ENCODE measurements at regions not wholly inside any gene's neighbourhood (a gene's known extent, or its start where the extent isn't known, plus 50 kb on each side); places are given as distances from the start of the nearest gene placed in this dataset.
"Not testable (repeated sequence)": the region's sequence is repeated elsewhere in the genome, so short reads cannot be mapped to it uniquely, and the experiment has no call there.

DNA sequence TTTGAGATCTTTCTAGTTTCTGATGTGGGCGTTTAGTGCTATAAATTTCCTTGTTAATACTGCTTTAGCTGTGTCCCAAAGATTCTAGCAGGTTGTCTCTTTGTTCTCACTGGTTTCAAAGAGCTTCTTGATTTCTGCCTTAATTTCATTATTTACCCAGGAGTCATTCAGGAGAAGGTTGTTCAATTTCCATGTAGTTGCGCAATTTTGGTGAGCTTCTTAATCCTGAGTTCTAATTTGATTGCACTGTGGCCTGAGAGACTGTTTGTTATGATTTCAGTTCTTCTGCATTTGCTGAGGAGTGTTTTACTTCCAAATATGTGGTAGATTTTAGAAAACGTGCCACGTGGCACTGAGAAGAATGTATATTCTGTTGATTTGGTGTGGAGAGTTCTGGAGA lies 254.6 kb downstream of the ADGRL2 start:
- H3K9me3 Mint-ChIP-seq; intact Hi-C loops (cut with micrococcal nuclease); H3K27ac Mint-ChIP-seq; H3K4me3 Mint-ChIP-seq (ENCODE audit: low read depth); DNase-seq (ENCODE audit: low spot score); H3K4me1 Mint-ChIP-seq (ENCODE audit: low read depth); H3K27me3 Mint-ChIP-seq (ENCODE audit: low read depth); H3K36me3 Mint-ChIP-seq (ENCODE audit: low read depth): not testable (repeated sequence)

DNA sequence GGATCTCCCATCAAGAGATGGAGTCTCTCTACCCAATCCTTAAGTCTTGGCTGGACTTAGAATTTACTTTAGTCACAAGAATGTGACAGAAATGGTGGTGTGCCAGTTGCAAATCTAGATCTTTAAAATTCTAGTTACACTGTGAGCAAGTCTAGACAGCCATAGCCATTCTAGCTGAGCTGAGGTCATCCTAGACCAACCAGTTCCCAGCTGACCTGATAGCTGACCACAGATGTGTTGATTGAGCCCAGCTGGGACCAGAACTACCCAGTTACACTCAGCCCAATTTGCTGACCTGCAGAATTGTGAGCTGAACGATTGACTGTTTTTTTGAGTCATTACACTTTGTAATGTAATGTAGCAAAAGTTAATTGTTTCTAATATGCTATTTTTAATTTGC lies 251.8 kb downstream of the ADGRL2 start:
- intact Hi-C loops (cut with micrococcal nuclease) = no loop called here

GRCh38 chr1:82048596-82048995 lies 247.9 kb downstream of the ADGRL2 start:
- Mint-ChIP-seq H3K4me3 (ENCODE audit: low read depth) (no peak overlapping the region), H3K9me3 (no peaks in the 10 kb centered on the region), H3K27me3 (ENCODE audit: low read depth) (no peaks in the 10 kb centered on the region), H3K27ac (no peak overlapping the region), H3K36me3 (ENCODE audit: low read depth) (no peaks in the 10 kb centered on the region), H3K4me1 (ENCODE audit: low read depth) (no peaks in the 10 kb centered on the region)
- DNase-seq (ENCODE audit: low spot score) = no peak
- intact Hi-C loops (cut with micrococcal nuclease) = no loop called here

More for the DNA sequence above, 251.8 kb downstream of the ADGRL2 start:
- H3K27ac Mint-ChIP-seq = no peak overlapping the region
- no peak overlapping the region for H3K4me3 Mint-ChIP-seq (ENCODE audit: low read depth)
- no peaks in the 10 kb centered on the region for H3K27me3 Mint-ChIP-seq (ENCODE audit: low read depth)
- H3K4me1 Mint-ChIP-seq (ENCODE audit: low read depth) = no peaks in the 10 kb centered on the region
- no peaks in the 10 kb centered on the region for H3K9me3 Mint-ChIP-seq
- DNase-seq (ENCODE audit: low spot score) = no peak
- no peaks in the 10 kb centered on the region for H3K36me3 Mint-ChIP-seq (ENCODE audit: low read depth)

DNA sequence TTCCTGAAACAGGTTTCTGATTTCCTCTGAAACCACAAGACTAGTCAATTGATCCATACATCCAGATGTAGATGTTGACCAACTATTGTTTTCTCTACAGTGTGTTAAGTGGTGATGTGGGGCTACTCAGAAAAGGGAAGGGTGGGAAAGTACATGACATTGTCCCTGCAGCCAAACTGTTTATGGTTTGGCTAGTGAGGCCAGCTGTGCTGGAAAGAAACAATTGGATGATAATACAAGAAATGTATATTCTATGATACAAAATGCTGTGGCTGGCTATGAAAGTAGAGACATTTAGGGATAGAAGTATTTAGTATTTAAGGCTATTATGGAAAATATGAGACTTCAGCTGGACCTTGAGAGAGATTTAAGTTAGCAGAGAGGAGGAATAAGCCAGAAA lies 244.5 kb downstream of the ADGRL2 start:
- no peaks in the 10 kb centered on the region for H3K36me3 Mint-ChIP-seq (ENCODE audit: low read depth)

GRCh38 chr1:82044536-82044935 lies 243.8 kb downstream of the ADGRL2 start:
- H3K4me1 Mint-ChIP-seq (ENCODE audit: low read depth) = no peaks in the 10 kb centered on the region
- H3K27me3 Mint-ChIP-seq (ENCODE audit: low read depth) = no peaks in the 10 kb centered on the region
- intact Hi-C loops (cut with micrococcal nuclease) = no loop called here
- H3K27ac Mint-ChIP-seq = no peak overlapping the region
- no peaks in the 10 kb centered on the region for H3K9me3 Mint-ChIP-seq
- H3K4me3 Mint-ChIP-seq (ENCODE audit: low read depth) = no peak overlapping the region
- no peak for DNase-seq (ENCODE audit: low spot score)
- no peaks in the 10 kb centered on the region for H3K36me3 Mint-ChIP-seq (ENCODE audit: low read depth)

More for the DNA sequence above, 244.5 kb downstream of the ADGRL2 start:
- H3K9me3 Mint-ChIP-seq = no peaks in the 10 kb centered on the region
- no peaks in the 10 kb centered on the region for H3K4me1 Mint-ChIP-seq (ENCODE audit: low read depth)
- H3K4me3 Mint-ChIP-seq (ENCODE audit: low read depth) = no peak overlapping the region
- no peaks in the 10 kb centered on the region for H3K27me3 Mint-ChIP-seq (ENCODE audit: low read depth)
- intact Hi-C loops (cut with micrococcal nuclease) = no loop called here
- H3K27ac Mint-ChIP-seq = no peak overlapping the region
- DNase-seq (ENCODE audit: low spot score) = no peak

DNA sequence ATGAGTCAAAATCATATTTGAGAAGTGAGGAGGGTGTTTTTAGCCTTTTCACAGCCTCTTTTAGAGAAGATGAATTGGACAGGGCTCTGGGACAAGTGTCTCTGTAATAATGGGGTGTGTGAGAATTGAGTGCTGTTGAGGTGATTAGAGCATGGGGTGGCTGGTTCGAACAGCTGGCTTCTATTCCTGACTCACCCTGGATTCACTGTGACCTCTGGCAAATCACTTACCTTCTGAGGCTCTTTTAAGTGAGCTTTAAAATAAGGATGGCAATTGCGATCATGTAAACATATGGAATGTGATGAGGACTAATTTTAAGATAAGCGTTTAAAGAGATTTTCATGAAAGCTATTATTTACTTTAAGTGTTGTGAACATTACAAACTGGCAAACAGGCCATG lies 243.4 kb downstream of the ADGRL2 start:
- H3K27ac Mint-ChIP-seq = no peak overlapping the region
- no peaks in the 10 kb centered on the region for H3K4me1 Mint-ChIP-seq (ENCODE audit: low read depth)
- H3K9me3 Mint-ChIP-seq = no peaks in the 10 kb centered on the region
- intact Hi-C loops (cut with micrococcal nuclease) = no loop called here
- no peaks in the 10 kb centered on the region for H3K27me3 Mint-ChIP-seq (ENCODE audit: low read depth)
- H3K4me3 Mint-ChIP-seq (ENCODE audit: low read depth) = no peak overlapping the region
- DNase-seq (ENCODE audit: low spot score) = no peak
- no peaks in the 10 kb centered on the region for H3K36me3 Mint-ChIP-seq (ENCODE audit: low read depth)

DNA sequence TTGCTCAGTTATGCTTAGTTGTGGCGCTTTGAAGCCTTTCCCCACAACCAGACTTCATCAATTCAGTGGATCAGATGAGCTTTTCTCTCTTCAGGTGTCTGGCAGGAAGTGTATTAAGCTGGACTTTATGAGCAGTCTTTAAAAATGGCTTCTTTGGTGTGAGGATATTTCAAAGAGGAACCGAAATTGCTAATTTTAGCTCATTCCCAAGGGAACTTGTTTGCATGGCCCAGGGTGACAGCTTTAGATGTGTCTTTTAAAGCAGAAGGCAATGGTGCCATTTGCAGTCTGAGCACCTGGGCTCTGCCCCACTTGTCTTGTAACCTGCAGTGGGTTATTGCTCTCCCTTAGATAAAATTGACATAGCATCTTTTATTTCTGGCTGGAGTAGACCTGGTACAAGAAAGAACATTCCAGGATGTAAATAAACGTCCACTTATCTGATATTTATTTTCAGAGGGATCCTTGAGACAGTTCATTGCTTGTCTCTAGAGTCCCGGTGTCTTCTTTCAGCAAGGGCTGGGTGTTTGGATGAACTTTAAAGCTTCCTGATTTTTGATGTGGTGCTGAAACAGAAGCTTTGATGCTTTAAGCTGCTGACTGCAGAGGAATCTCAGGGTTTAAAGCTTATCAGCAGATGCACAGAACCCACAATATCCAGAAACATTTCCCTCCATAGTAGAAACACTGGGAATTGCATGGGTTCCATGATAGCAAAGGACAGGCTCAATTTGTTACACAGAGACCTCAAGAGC lies 241.7 kb downstream of the ADGRL2 start:
- no peaks in the 10 kb centered on the region for H3K36me3 Mint-ChIP-seq (ENCODE audit: low read depth)
- no peak overlapping the region for H3K4me3 Mint-ChIP-seq (ENCODE audit: low read depth)
- DNase-seq (ENCODE audit: low spot score) = no peak
- H3K4me1 Mint-ChIP-seq (ENCODE audit: low read depth) = no peaks in the 10 kb centered on the region
- no peak overlapping the region for H3K27ac Mint-ChIP-seq
- H3K9me3 Mint-ChIP-seq = no peaks in the 10 kb centered on the region
- H3K27me3 Mint-ChIP-seq (ENCODE audit: low read depth) = no peaks in the 10 kb centered on the region
- intact Hi-C loops (cut with micrococcal nuclease) = no loop called here

All from activated T-helper 2 cell treated with anti-CD3 and anti-CD28 coated beads, Interferon-gamma antibody, Interleukin-2, Interleukin-4, amounts not matched to agents 10 μg/mL and 5 μg/mL and 100 μg/mL, durations not matched to agents 14 hours and 24 hours and 36 hours (primary cell).